RWPE1 (cell line): ENCODE measurements at regions not wholly inside any gene's neighbourhood (a gene's known extent, or its start where the extent isn't known, plus 50 kb on each side); places are given as distances from the start of the nearest gene placed in this dataset.
"Not testable (repeated sequence)": the region's sequence is repeated elsewhere in the genome, so short reads cannot be mapped to it uniquely, and the experiment has no call there.

Experiments used
- CTCF ChIA-PET: fragments of 350-600 bp; sonication (Branson Sonifier 250); formaldehyde crosslinking; extraction: SDS; loops from one replicate; lab custom pipeline; 2021; lab: Yijun Ruan, JAX
- POLR2A ChIA-PET: fragments of 400-600 bp; formaldehyde crosslinking; extraction: SDS; loops from one replicate; lab custom pipeline; 2020; ENCODE audit warnings: antibody characterized with exemption; ENCODE audit not compliant: low non-redundant PET; lab: Yijun Ruan, JAX
- DNase-seq: peaks from one replicate; pipeline ENCODE4 v3.0.0; 2012; ENCODE audit warnings: low spot score
- H3K27ac ChIP-seq: fragments of 450-650 bp; 2 replicates; pipeline ENCODE4 v1.5.1; 2017
- TF ChIP-seq, protein P1 (sequence below): fragments of 450-650 bp; conservative IDR thresholded peaks from 2 replicates; pipeline ENCODE4 v1.5.1; 2017; ENCODE audit warnings: low read depth, mild to moderate bottlenecking

GRCh38 chr4:148634476-148634875 lies 192.3 kb upstream of the NR3C2 start:
- POLR2A ChIA-PET = no interaction called here
- H3K27ac ChIP-seq = no peak overlapping the region
- TF ChIP-seq, protein P1, sequence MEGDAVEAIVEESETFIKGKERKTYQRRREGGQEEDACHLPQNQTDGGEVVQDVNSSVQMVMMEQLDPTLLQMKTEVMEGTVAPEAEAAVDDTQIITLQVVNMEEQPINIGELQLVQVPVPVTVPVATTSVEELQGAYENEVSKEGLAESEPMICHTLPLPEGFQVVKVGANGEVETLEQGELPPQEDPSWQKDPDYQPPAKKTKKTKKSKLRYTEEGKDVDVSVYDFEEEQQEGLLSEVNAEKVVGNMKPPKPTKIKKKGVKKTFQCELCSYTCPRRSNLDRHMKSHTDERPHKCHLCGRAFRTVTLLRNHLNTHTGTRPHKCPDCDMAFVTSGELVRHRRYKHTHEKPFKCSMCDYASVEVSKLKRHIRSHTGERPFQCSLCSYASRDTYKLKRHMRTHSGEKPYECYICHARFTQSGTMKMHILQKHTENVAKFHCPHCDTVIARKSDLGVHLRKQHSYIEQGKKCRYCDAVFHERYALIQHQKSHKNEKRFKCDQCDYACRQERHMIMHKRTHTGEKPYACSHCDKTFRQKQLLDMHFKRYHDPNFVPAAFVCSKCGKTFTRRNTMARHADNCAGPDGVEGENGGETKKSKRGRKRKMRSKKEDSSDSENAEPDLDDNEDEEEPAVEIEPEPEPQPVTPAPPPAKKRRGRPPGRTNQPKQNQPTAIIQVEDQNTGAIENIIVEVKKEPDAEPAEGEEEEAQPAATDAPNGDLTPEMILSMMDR = no peak
- CTCF ChIA-PET = interaction anchor here (0.6 to 0.7 kb wide), 2 partner anchors 17 to 391 kb away, joined by 3 to 5 read pairs; no protein-coding TSS in a partner anchor
- peak; percentile 36 for DNase-seq

- no peak overlapping the region for H3K27ac ChIP-seq
- CTCF ChIA-PET = no interaction called here
- POLR2A ChIA-PET = no interaction called here
- DNase-seq = no peak
- TF ChIP-seq, protein P1 = no peak
Measured at GRCh38 chr4:148633720-148634119, 191.5 kb upstream of the NR3C2 start.

- TF ChIP-seq, protein P1 = no peak
- H3K27ac ChIP-seq = no peak overlapping the region
- ChIA-PET POLR2A (no interaction called here), CTCF (interaction anchor here (0.6 to 0.7 kb wide), 2 partner anchors 150 to 403 kb away, joined by 3 to 5 read pairs; no protein-coding TSS in a partner anchor)
- no peak for DNase-seq
Measured at GRCh38 chr4:148632476-148632875, 190.3 kb upstream of the NR3C2 start.

GRCh38 chr4:148630051-148630450 lies 187.8 kb upstream of the NR3C2 start:
- DNase-seq = no peak
- CTCF ChIA-PET = no interaction called here
- POLR2A ChIA-PET = no interaction called here
- TF ChIP-seq, protein P1 = no peak
- no peak overlapping the region for H3K27ac ChIP-seq

DNA sequence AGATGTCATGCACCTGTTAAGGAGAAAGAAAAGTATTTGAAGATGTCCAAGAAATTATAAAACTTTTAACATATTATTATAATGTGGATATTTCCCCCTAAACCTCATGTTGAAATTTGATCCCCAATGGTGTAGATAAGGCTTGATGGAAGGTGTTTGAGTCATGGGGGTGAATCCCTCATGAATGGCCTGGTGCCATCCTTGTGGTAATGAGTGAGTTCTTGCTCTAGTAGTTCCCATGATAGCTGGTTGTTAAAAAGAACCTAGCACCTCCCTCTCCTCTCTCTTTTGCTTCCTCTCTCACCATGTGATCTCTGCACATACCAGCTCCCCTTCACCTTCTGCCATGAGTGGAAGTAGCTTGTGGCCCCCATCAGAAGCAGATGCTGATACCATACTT lies 176.6 kb upstream of the NR3C2 start:
- no peak for DNase-seq
- ChIA-PET POLR2A (no interaction called here), CTCF (no interaction called here)
- TF ChIP-seq, protein P1 = no peak
- H3K27ac ChIP-seq = no peak overlapping the region

DNA sequence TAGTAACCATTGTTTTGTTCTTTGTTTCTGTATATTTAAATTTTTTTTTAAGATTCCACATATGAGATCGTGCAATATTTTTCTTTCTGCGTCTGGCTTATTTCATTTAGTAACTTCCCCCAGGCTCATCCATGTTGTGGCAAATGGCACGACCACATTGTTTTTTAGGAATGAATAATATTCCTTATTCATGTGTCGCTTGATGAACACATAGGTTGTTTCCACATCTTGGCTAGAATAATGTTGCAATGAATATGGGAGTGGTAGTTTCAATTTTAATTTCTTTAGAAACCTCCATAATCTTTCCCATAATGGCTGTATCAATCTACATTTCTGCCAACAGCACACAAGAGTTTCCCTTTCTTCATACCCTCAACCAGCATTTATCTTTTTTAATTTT lies 166.8 kb upstream of the NR3C2 start:
- TF ChIP-seq, protein P1 = no peak
- ChIA-PET POLR2A (no interaction called here), CTCF (no interaction called here)
- no peak for DNase-seq
- H3K27ac ChIP-seq = no peak overlapping the region

DNA sequence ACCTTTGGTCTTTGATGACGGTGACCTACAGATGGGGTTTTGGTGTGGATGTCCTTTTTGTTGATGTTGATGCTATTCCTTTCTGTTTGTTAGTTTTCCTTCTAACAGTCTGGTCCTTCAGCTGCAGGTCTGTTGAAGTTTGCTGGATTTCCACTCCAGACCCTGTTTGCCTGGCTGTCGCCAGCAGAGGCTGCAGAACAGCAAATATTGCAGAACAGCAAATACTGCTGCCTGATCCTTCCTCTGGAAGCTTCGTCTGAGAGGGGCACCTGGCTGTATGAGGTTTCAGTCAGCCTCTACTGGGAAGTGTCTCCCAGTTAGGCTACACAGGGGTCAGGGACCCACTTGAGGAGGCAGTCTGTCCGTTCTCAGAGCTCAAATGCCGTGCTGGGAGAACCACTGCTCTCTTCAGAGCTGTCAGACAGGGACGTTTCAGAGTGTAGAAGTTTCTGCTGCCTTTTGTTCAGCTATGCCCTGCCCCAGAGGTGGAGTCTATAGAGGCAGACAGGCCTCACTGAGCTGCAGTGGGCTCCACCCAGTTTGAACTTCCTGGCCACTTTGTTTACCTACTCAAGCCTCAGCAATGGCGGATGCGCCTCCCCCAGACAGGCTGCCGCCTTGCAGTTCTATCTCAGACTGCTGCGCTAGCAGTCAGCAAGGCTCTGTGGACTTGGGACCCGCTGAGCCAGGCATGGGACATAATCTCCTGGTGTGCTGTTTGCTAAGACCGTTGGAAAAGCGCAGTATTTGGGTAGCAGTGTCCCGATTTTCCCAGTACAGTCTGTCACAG lies 156.4 kb upstream of the NR3C2 start:
- POLR2A ChIA-PET, H3K27ac ChIP-seq, DNase-seq, CTCF ChIA-PET: not testable (repeated sequence)
